ENCODE measurements at regions not wholly inside any gene's neighbourhood (a gene's known extent, or its start where the extent isn't known, plus 50 kb on each side); places are given as distances from the start of the nearest gene placed in this dataset.
"Not testable (repeated sequence)": the region's sequence is repeated elsewhere in the genome, so short reads cannot be mapped to it uniquely, and the experiment has no call there.

DNA sequence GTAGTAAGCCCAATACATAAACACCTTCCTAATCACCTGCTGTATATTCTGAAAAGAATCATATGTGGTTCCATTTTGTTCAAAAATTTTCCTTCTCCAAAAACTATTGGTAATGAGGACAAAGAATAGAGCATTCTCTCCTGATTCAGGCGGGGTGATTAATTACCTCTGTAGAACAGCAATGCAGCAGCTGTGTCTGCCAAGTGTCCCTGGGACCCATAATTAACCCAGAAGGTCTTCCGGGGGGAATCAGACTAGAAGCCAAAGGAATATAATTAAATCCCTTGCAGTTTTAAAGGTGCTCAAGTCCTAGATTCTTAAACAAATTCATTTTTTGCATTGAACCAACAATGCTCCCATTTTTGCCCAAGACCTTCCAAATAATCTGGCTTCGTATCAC lies 60.3 kb upstream of the ABLIM1 start:
- Histone ChIP-seq H3K4me2 (no peak overlapping the region), H3K27me3 (no peaks in the 10 kb centered on the region), H3K27ac (no peak overlapping the region), H3K4me3 (no peak overlapping the region), H3K4me1 (no peaks in the 10 kb centered on the region), H3K9me3 (no peaks in the 10 kb centered on the region), H3K36me3 (no peaks in the 10 kb centered on the region), H3K9ac (no peak overlapping the region), H4K20me1 (no peaks in the 10 kb centered on the region)
- no peak for TF ChIP-seq Cebpa-rat (IDR thresholded peaks at IDR 0.05)

DNA sequence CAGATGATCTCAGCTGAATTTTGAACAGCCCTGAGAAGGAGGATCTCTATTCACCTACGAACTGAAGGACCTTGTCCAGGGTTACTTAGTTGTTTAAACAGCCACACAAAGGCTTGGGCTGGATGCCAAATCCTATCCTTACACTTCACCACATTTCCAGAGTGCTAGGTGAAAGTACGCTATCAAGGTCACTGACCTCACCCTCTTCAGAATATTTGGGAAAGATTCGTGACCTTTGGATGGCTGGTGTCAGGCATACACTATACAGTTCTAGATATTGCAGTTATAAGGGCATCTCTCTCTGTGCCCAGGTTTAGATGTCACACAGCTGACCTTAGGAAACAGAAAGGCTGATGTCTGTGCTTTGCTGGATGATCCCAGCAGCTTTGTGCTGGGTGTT lies 61.2 kb upstream of the ABLIM1 start:
- H3K27ac ChIP-seq, result no peak overlapping the region
- no peak overlapping the region for H3K9ac ChIP-seq
- no peaks in the 10 kb centered on the region for H3K9me3 ChIP-seq
- H4K20me1 ChIP-seq, result no peaks in the 10 kb centered on the region
- no peak overlapping the region for H3K4me2 ChIP-seq
- H3K4me3 ChIP-seq, result no peak overlapping the region
- TF ChIP-seq Cebpa-rat (IDR thresholded peaks at IDR 0.05), result no peak
- no peaks in the 10 kb centered on the region for H3K27me3 ChIP-seq
- H3K36me3 ChIP-seq, result no peaks in the 10 kb centered on the region
- no peaks in the 10 kb centered on the region for H3K4me1 ChIP-seq

DNA sequence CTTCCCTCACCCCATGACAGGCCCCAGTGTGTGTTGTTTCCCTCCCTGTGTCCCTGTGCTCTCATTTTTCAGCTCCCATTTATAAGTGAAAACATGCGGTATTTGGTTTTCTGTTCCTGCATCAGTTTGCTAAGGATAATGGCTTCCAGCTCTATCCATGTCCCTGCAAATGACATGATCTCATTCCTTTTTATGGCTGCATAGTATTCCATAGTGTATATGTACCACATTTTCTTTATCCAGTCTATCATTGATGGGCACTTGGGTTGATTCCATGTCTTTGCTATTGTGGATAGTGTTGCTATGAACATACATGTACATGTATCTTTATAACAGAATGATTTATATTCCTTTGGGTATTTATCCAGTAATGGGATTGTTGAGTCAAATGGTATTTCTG lies 61.9 kb upstream of the ABLIM1 start:
- H3K4me2 ChIP-seq, H4K20me1 ChIP-seq, H3K4me1 ChIP-seq, H3K4me3 ChIP-seq, H3K9ac ChIP-seq, H3K9me3 ChIP-seq, H3K27ac ChIP-seq, H3K36me3 ChIP-seq, H3K27me3 ChIP-seq: not testable (repeated sequence)

DNA sequence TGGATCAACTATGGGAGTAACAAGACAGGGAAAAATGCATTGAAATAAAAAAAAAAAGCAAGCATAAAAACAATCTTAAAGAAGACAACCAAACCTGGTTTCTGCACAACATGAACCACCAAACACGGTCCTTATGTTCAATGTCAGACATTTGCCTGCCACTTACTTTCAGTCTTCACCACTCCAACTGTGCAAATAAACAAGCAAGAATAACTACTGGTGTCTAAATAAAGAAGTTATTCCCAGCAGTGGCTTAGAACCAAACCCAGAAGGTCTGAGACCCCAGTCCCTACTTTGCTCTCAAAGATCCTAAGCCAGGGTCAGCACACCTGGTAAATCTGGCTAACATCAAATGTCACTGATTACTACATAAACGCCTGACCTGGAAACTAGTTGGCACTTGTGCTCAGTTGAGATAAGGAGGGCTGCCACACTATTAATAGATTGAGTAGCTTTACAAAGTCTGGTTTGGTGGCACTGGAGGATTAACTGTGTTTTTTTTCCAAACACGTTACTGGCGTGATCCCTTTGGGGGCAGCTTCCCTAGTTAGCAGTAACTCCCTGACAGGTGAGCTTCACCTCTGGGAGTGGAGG lies 62.7 kb upstream of the ABLIM1 start:
- H3K27ac ChIP-seq, result no peak overlapping the region
- H3K9me3 ChIP-seq, result no peaks in the 10 kb centered on the region
- H3K4me2 ChIP-seq, result no peak overlapping the region
- no peaks in the 10 kb centered on the region for H3K27me3 ChIP-seq
- no peaks in the 10 kb centered on the region for H4K20me1 ChIP-seq
- no peak overlapping the region for H3K9ac ChIP-seq
- no peak for TF ChIP-seq Cebpa-rat (IDR thresholded peaks at IDR 0.05)
- no peaks in the 10 kb centered on the region for H3K4me1 ChIP-seq
- H3K4me3 ChIP-seq, result no peak overlapping the region
- H3K36me3 ChIP-seq, result no peaks in the 10 kb centered on the region

DNA sequence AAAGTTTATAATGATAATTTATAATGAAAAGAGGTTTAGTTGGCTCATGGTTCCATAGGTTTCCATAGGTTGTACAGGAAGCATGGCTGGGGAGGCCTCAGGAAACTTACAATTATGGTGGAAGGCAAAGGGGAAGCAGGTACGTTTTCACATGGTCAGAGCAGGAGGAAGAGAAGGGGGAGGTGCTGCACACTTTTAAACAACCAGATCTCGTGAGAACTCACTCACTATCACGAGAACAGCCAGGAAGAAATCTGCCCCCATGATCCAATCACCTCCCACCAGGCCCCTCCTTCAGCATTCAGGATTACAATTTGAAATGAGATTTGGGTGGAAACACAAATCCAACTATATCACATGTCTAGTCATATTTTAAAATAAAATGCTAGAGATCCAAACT lies 64.1 kb upstream of the ABLIM1 start:
- H3K9me3 ChIP-seq, H3K4me3 ChIP-seq, H4K20me1 ChIP-seq, H3K27ac ChIP-seq, H3K4me1 ChIP-seq, H3K27me3 ChIP-seq, H3K4me2 ChIP-seq, H3K36me3 ChIP-seq, H3K9ac ChIP-seq: not testable (repeated sequence)

DNA sequence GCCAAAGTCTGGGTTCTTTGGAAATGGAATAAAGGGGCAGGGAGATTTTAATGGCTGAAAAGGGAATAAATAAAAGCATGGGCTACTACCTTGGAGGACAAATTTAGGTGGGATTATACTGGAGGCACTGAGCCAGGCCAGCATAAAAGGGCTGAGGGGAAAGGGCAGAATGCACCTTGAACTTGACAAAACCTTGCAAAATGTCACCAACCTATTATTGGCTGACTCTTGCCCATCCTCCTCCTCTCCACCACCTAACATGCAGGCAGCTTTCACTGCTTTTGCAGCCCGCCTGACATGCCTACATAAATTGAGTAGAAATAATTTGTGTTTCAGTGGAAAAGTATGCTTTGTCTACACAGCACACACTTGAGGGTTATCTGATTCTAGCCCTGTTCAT lies 65.3 kb upstream of the ABLIM1 start:
- H4K20me1 ChIP-seq, result no peaks in the 10 kb centered on the region
- H3K4me2 ChIP-seq, result no peak overlapping the region

DNA sequence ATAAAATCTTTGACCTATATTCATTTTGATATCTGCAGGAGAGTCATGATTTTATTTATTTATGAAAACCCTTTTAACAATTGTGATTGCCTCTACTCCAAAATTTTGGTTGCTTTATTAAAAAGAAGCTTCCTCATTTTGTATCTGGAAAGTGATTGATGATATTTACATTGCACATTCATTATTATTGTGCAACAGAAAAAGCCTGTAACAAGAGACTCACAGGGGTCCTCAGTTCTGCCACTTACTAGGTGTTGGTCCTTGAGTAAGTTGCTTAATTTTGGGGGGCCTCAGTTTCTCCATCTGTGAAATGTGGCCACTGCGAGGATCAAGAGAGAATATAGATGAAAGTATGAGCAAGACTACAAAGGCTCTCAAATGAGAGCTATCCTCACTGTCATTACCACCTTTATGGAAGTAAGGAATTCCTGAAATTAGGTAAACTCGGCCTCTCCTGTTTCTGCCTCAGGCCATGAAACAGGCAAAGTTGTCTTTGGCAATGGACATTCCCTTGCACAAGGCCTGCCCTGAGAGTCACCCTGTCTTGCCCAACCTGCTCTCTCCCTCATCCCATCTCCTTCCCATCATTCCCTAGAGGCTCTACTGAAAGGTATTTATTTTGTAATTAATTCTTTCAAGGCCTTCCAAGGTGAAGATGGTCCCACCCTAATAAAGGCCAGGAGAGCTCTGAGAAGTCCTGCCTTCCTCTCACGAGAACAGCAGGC lies 66.1 kb upstream of the ABLIM1 start:
- Histone ChIP-seq H3K36me3 (no peaks in the 10 kb centered on the region), H3K4me3 (no peak overlapping the region), H3K9me3 (no peaks in the 10 kb centered on the region), H3K27me3 (no peaks in the 10 kb centered on the region), H4K20me1 (no peaks in the 10 kb centered on the region), H3K4me1 (no peaks in the 10 kb centered on the region), H3K9ac (no peak overlapping the region), H3K27ac (no peak overlapping the region), H3K4me2 (no peak overlapping the region)
- no peak for TF ChIP-seq Cebpa-rat (IDR thresholded peaks at IDR 0.05)

More for the DNA sequence above, 65.3 kb upstream of the ABLIM1 start:
- no peak for TF ChIP-seq Cebpa-rat (IDR thresholded peaks at IDR 0.05)
- Histone ChIP-seq H3K27me3 (no peaks in the 10 kb centered on the region), H3K9ac (no peak overlapping the region), H3K36me3 (no peaks in the 10 kb centered on the region), H3K4me3 (no peak overlapping the region), H3K27ac (no peak overlapping the region), H3K4me1 (no peaks in the 10 kb centered on the region), H3K9me3 (no peaks in the 10 kb centered on the region)

DNA sequence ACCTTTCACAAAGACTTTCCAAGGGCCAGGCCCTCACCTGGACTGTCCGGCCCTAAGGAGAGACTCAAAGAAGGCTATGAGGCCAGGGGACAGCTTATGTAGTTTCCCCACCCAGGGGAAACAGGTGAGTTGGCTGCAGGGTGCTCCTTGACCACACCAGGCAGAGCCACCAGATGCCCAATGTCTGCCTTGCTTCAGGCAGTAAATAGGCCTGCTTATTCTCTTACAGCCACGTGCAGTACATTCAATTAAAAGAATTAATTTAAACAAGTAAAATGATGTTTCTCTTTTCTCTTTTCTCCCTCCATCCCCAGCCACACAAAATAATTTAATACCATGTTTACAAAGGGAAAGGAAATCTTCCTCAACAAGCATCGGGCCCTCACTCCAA lies 66.6 kb upstream of the ABLIM1 start:
- Histone ChIP-seq H4K20me1 (no peaks in the 10 kb centered on the region), H3K4me1 (no peaks in the 10 kb centered on the region), H3K27me3 (no peaks in the 10 kb centered on the region), H3K4me2 (no peak overlapping the region), H3K9me3 (no peaks in the 10 kb centered on the region), H3K36me3 (no peaks in the 10 kb centered on the region), H3K27ac (no peak overlapping the region), H3K9ac (no peak overlapping the region), H3K4me3 (no peak overlapping the region)
- TF ChIP-seq Cebpa-rat (IDR thresholded peaks at IDR 0.05), result no peak

DNA sequence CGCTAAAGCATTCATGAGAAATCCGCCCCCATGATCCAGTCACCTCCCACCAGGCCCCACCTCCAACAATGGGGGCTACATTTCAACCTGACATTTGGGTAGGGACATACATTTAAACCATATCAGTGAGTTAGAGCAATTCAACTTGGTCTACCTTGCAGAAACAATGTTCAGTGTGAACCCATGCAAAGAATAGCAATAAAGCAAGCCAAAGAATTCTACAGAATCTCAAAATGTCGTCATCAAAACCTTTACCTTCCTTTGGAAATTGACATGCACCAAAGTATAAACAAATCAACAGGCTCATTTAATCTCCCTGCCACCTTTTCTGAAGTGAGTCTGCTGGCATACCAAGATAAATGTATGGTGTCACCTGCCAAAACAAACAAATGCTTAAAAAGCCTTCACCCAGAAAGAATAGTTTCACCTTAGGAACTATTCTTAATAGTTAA lies 68.8 kb upstream of the ABLIM1 start:
- no peaks in the 10 kb centered on the region for H4K20me1 ChIP-seq
- no peak overlapping the region for H3K4me3 ChIP-seq
- no peaks in the 10 kb centered on the region for H3K36me3 ChIP-seq
- no peak for TF ChIP-seq Cebpa-rat (IDR thresholded peaks at IDR 0.05)
- no peaks in the 10 kb centered on the region for H3K27me3 ChIP-seq
- no peak overlapping the region for H3K27ac ChIP-seq
- H3K4me2 ChIP-seq, result no peak overlapping the region
- H3K4me1 ChIP-seq, result no peaks in the 10 kb centered on the region
- no peaks in the 10 kb centered on the region for H3K9me3 ChIP-seq
- H3K9ac ChIP-seq, result no peak overlapping the region

DNA sequence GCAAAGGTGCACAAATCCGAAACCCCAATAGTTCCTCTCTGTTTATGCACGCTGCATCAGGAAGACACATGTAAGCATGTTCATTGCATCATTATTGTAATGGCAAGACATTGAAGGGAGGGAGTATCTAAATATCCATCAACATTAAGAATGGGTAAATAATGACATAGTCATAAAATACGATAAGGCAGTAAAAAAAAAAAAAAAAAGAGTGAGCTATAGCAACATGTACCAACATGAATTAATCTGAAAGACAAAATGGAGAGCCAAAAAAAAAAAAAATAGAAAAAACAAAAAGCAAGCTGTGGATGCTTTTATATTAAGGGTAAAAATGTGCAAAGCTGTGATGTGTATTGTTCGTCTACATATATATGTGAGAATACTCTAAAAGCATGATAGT lies 70.2 kb upstream of the ABLIM1 start:
- Histone ChIP-seq H3K9ac (no peak overlapping the region), H3K4me1 (no peaks in the 10 kb centered on the region), H3K9me3 (no peaks in the 10 kb centered on the region), H3K27me3 (no peaks in the 10 kb centered on the region), H4K20me1 (no peaks in the 10 kb centered on the region), H3K27ac (no peak overlapping the region), H3K36me3 (no peaks in the 10 kb centered on the region), H3K4me3 (no peak overlapping the region), H3K4me2 (no peak overlapping the region)
- TF ChIP-seq Cebpa-rat (IDR thresholded peaks at IDR 0.05), result no peak

All from BLaER1 (cell line).